HG03108 (cell line): ENCODE measurements at regions not wholly inside any gene's neighbourhood (a gene's known extent, or its start where the extent isn't known, plus 50 kb on each side); places are given as distances from the start of the nearest gene placed in this dataset.
"Not testable (repeated sequence)": the region's sequence is repeated elsewhere in the genome, so short reads cannot be mapped to it uniquely, and the experiment has no call there.

ENCODE experiments used
- ATAC-seq: cut with Tn5 transposase; IDR thresholded peaks from one replicate; pipeline ENCODE4 v1.9.1; 2021; ENCODE audit warnings: moderate library complexity; ENCODE audit not compliant: unreplicated experiment

DNA sequence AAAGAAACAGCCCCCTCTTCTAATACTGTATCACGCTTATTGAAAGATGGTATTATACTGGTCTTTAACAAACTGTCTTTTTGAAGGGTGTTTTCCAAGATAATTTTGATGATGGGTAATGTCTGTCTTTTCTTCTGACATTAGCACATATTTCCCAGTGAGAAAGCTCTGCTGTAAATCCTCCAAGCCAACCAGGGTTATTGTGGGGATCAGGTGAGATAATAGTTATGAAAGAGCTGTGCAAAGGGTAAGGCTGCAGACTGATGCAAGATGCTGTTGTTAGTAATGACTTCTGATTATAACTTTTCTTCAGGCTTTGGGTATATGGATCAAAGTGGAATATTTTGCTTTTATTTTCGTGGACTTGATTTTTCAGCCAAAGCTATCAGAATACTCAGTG, 581.7 kb downstream of the REEP3 start:
- no peak for ATAC-seq

DNA sequence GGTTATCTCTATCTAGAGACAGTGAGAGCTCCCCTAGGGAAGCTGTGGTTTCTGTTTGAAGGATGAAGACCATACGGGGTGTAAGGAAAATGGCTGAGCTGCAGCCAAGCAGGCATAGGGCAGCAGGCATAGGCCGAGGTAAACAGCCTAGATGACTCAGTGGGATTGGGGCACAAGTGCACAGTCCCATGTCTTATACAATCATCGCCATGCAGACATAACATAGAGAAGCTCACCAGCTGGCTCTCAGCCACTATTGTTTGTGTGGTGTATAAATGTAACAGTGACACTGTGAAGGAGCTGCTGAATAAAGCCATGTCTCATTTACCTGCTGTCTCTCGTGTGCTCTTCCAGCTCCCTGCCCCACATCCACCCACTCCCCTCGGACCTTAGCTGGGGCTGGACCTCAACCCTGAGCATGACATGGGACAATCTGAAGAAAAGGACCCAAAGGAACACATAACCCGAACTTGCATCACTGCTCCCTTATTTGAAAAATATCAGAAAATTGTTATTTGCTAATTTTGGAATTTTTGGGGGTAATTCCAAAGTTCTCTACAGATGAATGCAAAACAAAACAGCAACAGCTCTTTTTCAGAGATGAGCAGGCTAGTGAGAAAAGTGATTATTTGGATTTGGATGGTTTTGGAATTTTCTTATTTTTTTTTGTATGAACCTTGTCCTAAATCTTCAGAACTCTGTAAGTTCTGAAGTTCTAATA, 582.7 kb downstream of the REEP3 start:
- no peak for ATAC-seq

DNA sequence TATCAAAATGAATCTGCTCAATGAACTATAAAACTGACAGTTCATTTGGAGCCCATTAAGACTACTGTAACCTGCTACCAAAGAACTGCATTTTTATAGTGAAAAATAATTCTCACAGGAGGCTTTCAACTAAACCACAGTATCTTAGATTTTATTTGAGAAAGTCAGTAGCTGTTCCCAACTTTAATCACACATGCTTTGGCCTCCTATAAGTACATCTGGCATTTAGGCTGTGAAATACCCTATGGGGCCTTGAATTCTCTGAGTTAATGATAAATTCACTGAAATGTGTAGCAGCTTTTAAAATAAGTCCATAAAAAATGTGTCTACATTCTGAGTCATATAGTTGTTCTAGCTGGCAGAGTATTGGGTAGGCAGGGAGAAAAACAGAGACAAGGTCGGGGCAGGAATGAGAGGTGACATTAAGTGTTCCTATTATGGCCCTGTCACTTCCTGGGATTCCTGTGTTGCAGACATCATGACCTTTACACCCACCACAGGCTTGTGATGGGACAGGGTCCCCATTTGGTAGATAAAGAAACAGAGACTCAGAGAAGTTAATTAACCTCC, 588.8 kb downstream of the REEP3 start:
- no peak for ATAC-seq

DNA sequence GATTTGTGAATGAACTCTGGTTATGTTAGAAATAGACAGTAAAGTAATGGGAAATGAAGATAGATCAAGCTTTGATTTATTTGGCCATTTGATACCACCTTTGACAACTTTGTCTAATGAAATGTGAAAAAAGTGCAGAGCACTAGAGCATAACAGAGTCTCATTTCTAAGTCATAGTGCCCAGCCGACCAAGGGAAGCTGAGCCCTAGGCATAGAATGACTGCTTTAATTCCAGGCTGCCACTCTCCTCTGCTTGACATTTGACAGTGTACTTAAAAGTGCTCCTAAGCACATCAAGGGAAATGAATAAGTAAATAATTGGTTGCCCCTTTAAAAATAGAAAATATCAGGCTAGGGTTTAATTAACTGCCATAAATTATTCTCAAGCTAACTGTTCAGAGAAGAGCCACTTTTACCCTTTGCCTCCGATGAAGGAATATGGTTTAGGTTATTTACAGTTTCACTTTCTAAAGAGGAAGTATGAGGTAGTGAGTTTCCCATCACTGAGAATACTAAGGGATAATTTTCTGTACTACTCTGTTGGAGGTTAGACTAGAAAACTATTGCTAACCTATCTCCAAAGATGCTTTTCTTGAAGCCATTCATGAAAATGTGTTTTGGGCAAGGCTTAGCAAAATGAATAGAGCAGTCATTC, 591.6 kb downstream of the REEP3 start:
- ATAC-seq = no peak

DNA sequence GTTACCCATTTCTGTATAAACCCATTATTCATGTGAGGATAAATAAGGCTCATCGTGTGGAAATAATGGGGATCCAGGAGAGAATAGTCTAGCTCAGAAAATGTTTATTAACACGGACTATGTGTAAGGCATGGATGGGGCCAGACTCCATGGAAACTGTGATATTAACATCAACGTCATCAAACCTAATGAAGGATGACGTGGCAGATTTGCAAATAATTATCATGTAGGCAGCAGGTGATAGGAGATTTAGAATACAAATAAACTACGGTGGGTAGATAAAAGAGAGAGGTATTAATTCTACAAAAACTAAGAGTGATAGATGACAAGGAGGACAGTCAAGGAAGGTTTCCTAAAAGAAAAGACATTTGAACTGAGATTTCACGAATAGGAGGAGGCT, 592.2 kb downstream of the REEP3 start:
- no peak for ATAC-seq

DNA sequence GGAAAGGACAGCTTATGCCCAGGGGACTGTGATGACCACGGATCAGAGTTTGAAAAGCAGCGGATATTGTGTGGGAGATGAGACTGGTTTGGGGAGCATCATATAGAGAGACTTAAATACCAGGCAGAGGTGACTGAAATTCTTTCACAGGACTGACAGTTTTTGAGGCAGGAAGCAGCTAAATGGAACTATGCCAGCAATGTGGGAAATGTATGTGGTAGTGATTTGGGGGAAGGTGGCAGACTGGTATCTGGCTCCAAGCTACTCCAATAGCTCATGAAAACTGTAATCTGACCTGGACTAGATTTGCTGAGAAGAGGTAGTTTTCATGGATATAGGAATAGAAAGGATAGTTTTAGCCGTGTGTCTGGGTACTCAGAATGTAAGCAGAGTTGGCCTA, 592.6 kb downstream of the REEP3 start:
- ATAC-seq = no peak

DNA sequence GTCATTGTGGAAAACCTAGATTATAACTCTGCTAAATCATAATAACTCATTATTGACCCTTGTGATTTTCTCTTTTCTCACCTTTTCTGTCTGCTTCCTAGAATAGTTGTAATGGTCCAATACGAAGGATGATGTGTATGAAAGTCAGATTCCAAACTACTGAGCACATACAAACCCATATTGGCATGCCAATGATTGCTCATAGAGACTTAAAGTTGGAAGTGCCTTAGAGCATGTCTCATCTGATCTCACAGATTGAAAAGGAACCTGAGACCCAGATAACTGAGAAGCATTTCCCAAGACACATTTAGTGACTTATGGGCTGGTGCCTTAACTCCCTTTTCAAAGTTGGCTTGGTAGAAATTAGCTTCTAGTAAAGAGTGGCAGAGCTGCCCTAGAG, 594.3 kb downstream of the REEP3 start:
- ATAC-seq = no peak

DNA sequence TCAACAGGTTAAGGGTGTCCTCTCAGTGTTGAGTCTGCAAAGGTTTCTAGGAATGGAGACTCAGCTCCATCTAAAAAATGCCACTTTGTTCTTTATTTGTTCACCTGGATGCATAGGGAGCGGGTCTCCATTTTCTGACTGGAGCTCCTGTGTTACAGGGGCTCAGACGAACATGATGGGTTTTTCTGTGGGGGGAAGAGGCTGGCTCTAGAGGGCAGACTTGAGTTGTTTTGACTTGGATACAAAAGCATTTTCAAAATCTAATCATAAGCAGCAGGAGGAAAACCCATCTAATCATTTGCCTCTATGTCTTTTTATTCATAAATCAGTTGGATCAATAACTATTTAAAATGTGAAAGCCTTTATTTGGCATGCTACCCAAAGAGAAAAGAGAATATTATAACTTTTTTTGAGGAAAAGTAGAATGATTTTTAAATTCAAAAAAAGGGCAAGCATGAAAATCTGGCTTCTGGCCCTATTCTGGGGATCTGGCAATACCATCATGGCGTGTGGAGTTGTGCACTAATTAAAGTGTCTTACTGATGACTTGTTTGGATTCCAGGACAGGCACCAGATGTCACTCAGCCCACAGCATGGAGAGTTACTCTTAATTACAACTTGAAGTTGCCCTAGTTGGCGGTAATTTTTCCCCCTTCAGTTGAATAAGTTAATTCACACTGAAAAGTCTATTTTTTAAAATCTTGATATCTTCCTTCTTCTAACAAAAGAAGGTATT, 594.9 kb downstream of the REEP3 start:
- no peak for ATAC-seq

DNA sequence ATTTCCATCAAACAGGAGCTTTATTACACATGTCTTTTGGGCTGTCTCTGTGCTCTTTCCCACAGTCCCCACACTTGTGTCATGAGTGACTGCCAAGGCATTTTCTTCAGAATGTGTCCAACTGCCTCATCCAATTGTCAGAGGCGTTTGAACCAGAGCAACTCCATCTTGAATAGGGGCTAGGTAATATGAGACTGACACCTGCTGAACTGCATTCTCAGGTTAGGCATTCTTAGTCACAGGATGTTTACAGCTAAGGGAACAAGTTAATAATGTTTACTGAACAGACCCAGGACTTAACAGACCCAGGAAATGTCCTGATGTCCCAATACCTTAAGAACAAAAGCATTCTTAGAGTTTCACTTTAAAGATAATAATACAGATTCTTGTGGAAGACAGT, 595.5 kb downstream of the REEP3 start:
- no peak for ATAC-seq

DNA sequence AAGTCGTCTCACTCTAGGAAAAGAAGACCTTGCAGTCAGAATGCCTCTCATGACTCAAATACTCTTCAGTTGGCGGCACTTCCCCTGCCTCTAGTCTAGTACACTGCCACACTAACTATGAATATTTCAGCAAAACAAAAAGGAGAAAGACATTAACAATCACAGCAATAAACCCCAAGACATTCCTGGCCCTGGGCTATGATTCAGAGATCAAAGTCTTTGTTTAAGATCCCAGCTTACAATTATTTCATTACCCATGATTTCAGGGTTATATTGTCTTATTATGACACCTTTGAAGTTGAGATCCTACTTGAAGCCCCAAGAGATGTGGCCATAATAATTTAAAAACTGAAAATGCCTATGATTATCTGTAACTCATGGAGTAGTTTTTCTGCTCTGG, 597.5 kb downstream of the REEP3 start:
- no peak for ATAC-seq

DNA sequence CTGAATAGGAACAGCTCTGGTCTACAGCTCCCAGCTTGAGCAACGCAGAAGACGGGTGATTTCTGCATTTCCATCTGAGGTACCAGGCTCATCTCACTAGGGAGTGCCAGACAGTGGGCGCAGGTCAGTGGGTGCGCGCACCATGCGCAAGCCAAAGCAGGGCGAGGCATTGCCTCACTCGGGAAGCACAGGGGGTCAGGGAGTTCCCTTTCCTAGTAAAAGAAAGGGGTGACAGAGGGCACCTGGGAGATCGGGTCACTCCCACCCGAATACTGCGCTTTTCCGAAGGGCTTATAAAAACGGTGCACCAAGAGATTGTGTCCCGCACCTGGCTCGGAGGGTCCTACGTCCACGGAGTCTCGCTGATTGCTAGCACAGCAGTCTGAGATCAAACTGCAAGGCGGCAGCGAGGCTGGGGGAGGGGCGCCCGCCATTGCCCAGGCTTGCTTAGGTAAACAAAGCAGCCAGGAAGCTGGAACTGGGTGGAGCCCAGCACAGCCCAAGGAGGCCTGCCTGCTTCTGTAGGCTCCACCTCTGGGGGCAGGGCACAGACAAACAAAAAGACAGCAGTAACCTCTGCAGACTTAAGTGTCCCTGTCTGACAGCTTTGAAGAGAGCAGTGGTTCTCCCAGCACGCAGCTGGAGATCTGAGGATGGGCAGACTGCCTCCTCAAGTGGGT, 599.2 kb downstream of the REEP3 start:
- ATAC-seq = not testable (repeated sequence)

DNA sequence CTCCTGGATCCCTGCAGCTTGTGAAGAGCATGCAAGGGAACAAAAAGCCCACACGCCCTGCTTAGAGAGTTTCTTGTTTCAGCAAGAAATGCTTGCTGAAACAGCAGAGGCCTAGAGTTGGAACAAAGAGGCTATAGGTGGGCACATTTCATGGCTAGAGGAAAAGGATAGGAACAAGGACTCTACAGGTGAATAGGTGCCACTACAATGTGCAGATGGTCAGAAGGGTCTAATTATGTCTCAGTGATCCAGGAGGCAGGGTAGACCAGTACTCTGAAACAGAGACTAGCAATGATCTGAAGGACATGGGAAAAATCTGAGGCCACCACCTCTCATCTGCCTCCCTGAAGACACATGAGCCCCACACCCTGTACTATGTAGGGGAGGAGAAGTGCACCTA, 609.0 kb downstream of the REEP3 start:
- ATAC-seq = no peak

DNA sequence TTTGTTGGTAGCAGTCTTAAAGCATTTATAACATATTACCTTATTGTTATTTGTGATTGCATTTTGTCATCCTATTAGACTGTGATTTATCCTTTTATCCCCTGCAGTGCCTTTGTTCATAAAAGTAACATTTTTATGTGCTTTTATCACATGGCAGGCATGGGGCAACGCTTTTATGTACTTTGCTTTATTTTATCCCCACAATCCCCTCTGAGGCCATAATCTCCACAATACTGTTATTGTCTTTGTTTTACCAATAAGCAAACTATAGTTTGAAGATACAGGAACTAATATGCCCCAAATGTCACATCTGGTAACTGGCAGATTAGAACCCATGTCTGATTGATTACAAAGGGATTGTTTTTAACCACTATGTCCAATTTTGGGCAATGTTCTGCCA, 613.5 kb downstream of the REEP3 start:
- ATAC-seq = no peak

DNA sequence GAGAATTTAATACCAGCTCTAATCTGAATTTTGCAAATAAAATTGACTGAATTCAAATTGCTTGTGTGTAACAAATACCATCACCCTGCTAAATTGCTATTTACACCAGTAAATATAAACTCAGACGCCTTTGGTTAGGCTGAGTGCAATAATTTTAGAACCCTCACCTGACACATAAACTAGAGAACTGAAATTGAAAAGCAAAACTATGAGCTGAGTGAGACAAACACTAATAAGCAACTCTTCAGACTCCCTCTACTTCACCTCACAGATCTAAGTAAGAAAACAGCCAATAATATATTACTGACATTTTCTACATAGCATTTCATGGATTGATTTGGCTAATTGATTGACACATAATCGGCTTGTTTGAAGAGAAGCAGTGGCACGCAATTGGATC, 621.2 kb downstream of the REEP3 start:
- ATAC-seq = no peak

DNA sequence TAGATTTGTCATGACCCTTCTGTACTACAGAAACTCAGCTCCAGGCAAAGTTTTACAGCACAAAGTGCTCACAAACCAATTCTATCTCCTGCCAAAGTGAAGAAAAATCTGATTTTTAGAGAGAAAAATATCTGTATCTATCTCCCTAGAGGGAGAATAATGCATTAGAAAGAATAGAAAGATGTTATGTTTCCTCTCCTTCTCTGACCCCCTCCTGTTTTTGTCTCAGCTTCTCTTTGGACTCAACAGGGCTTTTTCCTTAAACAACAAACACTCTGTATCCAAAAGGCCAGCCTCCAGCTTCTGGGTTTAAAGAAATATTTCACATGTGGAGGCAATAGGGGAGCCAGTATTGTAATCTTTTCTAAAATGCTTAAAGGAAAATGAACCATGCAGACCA, 627.4 kb downstream of the REEP3 start:
- no peak for ATAC-seq

DNA sequence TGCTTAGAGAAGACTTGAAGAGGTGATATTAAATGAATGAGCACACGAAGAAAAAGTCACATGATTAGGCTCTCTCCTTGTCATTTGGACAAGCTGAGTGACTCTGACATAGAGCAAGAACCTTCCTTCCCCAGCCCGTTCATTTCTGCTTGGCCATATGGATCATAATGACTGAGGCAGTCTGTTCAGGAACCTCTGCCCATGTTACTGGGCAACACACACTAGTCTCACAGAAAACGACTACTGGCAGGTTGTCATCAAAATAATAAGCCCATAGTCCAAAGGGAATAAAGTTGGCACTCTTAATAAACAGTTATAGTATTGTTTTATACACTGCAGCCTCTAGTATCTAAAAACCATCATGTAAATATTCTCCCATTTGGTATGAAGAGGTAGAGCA, 635.0 kb downstream of the REEP3 start:
- no peak for ATAC-seq

DNA sequence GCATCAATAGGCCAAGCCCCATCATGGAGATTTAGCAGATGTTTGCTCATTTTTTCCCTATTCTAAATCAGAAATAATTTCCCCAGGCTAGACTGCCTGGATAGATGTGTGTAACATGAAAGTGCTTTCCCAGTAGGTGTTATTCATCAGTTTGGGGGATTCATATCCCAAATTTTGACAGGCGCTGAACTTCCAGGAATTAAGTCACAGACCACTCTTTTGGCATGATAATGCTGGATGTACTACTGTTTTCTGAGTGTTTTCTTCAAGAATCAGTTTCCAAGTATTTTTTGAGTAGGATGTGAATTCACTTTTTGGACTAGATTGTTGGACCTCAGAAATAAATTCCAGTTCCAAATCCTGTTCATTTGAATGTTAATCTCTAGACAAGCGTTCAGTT, 637.4 kb downstream of the REEP3 start:
- no peak for ATAC-seq

DNA sequence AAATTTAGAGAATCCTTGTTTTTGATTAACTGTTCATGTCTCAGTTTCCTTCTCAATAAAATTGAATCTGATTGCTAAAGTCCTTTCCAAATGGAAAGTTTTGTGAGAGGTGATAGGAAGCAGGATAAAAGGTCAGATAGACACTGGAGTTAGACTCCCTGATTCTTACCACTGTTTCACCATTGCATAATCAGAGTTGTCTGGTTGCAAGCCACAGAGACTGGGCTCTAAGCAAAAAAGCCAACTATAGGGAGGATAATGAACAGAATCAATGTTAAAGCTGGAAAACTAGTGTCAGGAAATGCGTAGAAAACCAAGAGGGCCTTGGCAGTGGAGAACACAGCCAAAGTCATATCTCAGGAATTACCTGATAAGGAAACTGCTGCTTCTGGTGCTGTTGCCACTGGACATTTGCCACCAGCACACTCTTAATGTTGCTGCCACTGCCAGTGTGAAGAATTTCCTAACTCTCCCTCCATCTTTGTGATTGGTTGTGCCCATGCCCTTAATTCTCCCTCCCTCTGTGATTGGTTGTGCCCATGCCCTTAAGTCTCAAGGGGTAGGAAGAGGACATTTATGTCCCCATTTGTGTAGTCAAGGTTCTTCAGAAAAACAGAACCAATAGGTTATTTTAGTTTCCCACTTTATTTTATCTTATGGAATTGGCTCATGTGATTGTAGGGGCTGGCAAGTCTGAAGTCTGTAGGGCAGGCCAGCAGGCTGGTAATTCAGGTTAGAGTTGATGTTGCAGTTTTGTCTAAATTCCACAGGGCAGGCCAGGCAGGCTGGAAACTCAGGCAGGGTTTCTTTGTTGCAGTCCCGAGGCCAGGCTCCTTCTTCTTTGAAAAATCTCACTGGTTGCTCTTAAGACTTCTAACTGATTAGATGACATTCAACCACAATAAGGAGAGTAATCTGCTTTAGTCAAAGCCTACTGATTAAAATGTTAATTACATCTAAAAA, 639.0 kb downstream of the REEP3 start:
- no peak for ATAC-seq

DNA sequence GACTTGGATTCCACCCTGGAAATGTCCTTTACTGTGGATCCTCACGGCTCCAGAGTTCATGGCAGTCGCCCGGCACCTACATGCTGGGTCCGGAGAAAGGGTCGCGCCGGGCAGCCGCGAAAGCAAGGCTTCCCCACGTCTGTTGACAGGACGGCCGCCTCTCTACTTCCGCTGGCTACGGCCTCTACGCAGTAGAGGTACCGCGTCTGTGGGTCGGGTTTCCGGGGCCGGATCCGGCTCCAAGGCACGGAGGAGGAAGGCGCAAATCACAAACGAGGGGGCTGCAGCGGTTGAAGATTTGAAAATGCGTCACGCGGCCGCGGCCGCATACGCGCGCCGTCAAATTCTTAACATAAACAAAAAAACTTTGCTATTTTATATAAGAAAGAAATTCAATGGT, 649.6 kb downstream of the REEP3 start:
- ATAC-seq = no peak

DNA sequence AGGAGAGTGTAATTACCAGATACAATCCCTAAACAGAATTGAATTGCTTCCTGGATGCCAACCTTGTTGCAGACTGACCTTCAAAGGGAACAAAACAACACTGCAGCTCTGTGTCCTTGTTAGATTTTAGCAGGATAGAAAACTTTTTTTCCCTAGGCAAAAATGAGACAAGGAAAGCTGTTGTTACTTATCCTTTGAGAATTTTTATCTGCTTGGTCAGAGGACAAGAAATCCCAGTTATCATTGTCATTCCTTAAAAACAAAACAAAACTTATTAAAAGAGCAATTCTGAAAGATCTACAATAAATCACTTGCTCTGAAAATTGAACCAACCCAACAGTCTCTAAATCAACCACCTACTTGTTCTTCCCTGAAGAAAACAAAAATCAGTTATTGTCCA, 652.6 kb downstream of the REEP3 start:
- ATAC-seq = no peak
